Spleen (tissue), 11 donors: ENCODE measurements at regions not wholly inside any gene's neighbourhood (a gene's known extent, or its start where the extent isn't known, plus 50 kb on each side); places are given as distances from the start of the nearest gene placed in this dataset.
A peak's percentile ranks its signal among the peaks of the same experiment; 100 is the strongest.

Source experiments
- DNase-seq: peaks from one replicate; pipeline ENCODE4 v3.0.0-alpha.2; 2020
- H3K27ac ChIP-seq, 8 donors: fragments of 200-600 bp; sonication (generic) in 7 of 8; 1 replicate in 4 of 8; 2 replicates in 4 of 8; pipeline versions ENCODE4 v1.5.0 to v1.8.0; 2016 to 2021; ENCODE audit warnings: inconsistent platforms in 4 of 8, mild to moderate bottlenecking in 4 of 8, moderate library complexity in 1 of 8
- H3K27me3 ChIP-seq, 7 donors: fragments of 200-600 bp; sonication (generic) in 6 of 7; replicated peaks in 1 of 7; 1 replicate in 4 of 7; 2 replicates in 3 of 7; pipeline versions ENCODE4 v1.5.0 to v1.8.0; 2016 to 2021; ENCODE audit warnings: inconsistent platforms in 3 of 7, mild to moderate bottlenecking in 1 of 7
- H3K36me3 ChIP-seq, 6 donors: fragments of 200-600 bp; sonication (generic) in 5 of 6; 1 replicate in 4 of 6; 2 replicates in 2 of 6; pipeline versions ENCODE4 v1.5.0 to v1.8.0; 2016 to 2021; ENCODE audit warnings: inconsistent platforms in 2 of 6
- H3K4me1 ChIP-seq, 6 donors: fragments of 200-600 bp; sonication (generic) in 5 of 6; 1 replicate in 3 of 6; 2 replicates in 3 of 6; pipeline versions ENCODE4 v1.5.0 to v1.8.0; 2016 to 2021; ENCODE audit warnings: inconsistent platforms in 3 of 6
- H3K4me3 ChIP-seq, 8 donors: fragments of 200-600 bp; sonication (generic) in 7 of 8; 1 replicate in 4 of 8; 2 replicates in 4 of 8; pipeline versions ENCODE4 v1.5.0 to v1.8.0; 2016 to 2021; ENCODE audit warnings: inconsistent platforms in 4 of 8, mild to moderate bottlenecking in 4 of 8, moderate library complexity in 2 of 8
- H3K9me3 ChIP-seq, 8 donors: fragments of 200-600 bp; sonication (generic) in 7 of 8; 1 replicate in 4 of 8; 2 replicates in 4 of 8; pipeline versions ENCODE4 v1.5.0 to v1.8.0; 2016 to 2021; ENCODE audit warnings: inconsistent platforms in 4 of 8
- CTCF ChIP-seq, 11 experiments: fragments of 200-600 bp in 7 of 11; fragments of 450-650 bp in 4 of 11; sonication (generic) in 4 of 11; IDR thresholded peaks in 8 of 11; conservative IDR thresholded peaks in 3 of 11; 1 replicate in 7 of 11; 2 replicates in 4 of 11; pipeline versions ENCODE4 v1.4.0 to v1.8.0; 2016 to 2021; ENCODE audit warnings: antibody characterized with exemption in 11 of 11, inconsistent platforms in 4 of 11, mild to moderate bottlenecking in 1 of 11
- POLR2A ChIP-seq, 3 donors: fragments of 450-650 bp; IDR thresholded peaks; one replicate each; pipeline ENCODE4 v1.5.1; 2017; ENCODE audit warnings: antibody characterized with exemption in 3 of 3, mild to moderate bottlenecking in 1 of 3
- POLR2AphosphoS5 ChIP-seq, 3 donors: sonication (generic); formaldehyde crosslinking; IDR thresholded peaks; one replicate each; pipeline ENCODE4 v1.5.1; 2017; ENCODE audit warnings: antibody characterized with exemption in 3 of 3
- WGBS, 5 donors: extraction: QIAGEN DNeasy Blood & Tissue Kit in 3 of 5; methylation state at CpG; one replicate each; pipeline versions ENCODE4 v1.1.5 to v1.1.7; 2013 to 2018; 5-methylcytosine and 5-hydroxymethylcytosine counted together
- intact Hi-C: fragments of 100-400 bp; cut with DNase I; formaldehyde crosslinking; loops from one replicate; pipeline ENCODE4 v1.15.0; 2023; ENCODE audit warnings: low total_unique reads
- donor health status: healthy with polysubstance abuse.
- donor health status: DM: no; HTN: no; CAD: no; lungs with moderate emphysema.
- donor health status: DM: no; HTN: no; CAD: no.
- donor health status: Bipolar disorder and iron deficiency.
- donor health status: healthy.
- donor health status: DM: no; HTN: no; CAD: no.
- donor health status: DM: yes; HTN: yes; CAD: no.

GRCh38 chr11:101401245-101401644 is 182.6 kb downstream of the TRPC6 start:
- Histone ChIP-seq H3K9me3 (peaks cover 0 to 8% (median under 1%) of the 10 kb centered on the region in 8 donors), H3K27me3 (no peaks in the 10 kb centered on the region), H3K27ac (no peak overlapping the region), H3K4me1 (no peaks in the 10 kb centered on the region), H3K36me3 (no peaks in the 10 kb centered on the region), H3K4me3 (no peak overlapping the region)
- intact Hi-C loops, result no loop called here
- WGBS, 5 donors, result 77 to 86% (median 81%) methylated on average over 2 of the region's 2 CpGs
- DNase-seq, result no peak
- TF ChIP-seq POLR2A (IDR thresholded peaks at IDR 0.05), result no peak
- TF ChIP-seq CTCF (IDR thresholded peaks at IDR 0.05 in 8 of 11, conservative IDR thresholded peaks at IDR 0.05 in 3 of 11), result no peak
- TF ChIP-seq POLR2AphosphoS5 (IDR thresholded peaks at IDR 0.05), result no peak

DNA sequence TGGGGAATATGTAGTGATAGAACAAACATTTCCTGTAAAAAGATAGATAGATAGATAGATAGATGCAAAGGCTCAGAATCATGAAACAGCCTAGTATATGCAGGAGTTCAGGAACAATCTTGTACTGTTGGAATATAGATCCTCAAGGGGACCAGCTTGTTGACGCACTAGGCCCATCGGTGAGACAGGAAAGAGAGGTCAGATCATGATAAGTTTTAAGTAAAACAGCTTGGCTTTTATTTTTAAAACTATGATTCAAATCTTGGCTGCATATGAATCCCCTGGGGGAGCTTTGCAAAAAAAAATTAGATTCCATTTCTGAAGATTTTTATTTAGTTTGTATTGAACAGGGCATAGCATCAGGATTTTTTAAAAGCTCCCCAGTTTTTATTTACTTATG is 185.8 kb downstream of the TRPC6 start:
- no peak overlapping the region for H3K4me3 ChIP-seq
- 41 to 76% (median 42%) methylated on average over 2 of the region's 2 CpGs for WGBS, 5 donors
- TF ChIP-seq POLR2AphosphoS5 (IDR thresholded peaks at IDR 0.05) (no peak), POLR2A (IDR thresholded peaks at IDR 0.05) (no peak), CTCF (IDR thresholded peaks at IDR 0.05 in 8 of 11, conservative IDR thresholded peaks at IDR 0.05 in 3 of 11) (no peak)
- H3K27ac ChIP-seq, result no peak overlapping the region
- no peak for DNase-seq
- intact Hi-C loops, result no loop called here
- H3K4me1 ChIP-seq, result no peaks in the 10 kb centered on the region
- H3K36me3 ChIP-seq, result no peaks in the 10 kb centered on the region
- H3K27me3 ChIP-seq, result no peaks in the 10 kb centered on the region
- peaks cover 0 to 18% (median 9%) of the 10 kb centered on the region in 8 donors for H3K9me3 ChIP-seq

- Histone ChIP-seq H3K36me3 (no peaks in the 10 kb centered on the region), H3K27me3 (no peaks in the 10 kb centered on the region), H3K4me3 (no peak overlapping the region), H3K4me1 (no peaks in the 10 kb centered on the region), H3K27ac (no peak overlapping the region), H3K9me3 (peaks cover 0 to 10% (median 3%) of the 10 kb centered on the region in 8 donors)
- 61 to 77% (median 67%) methylated on average over 1 of the region's 1 CpG for WGBS, 5 donors
- DNase-seq, result no peak
- TF ChIP-seq CTCF (IDR thresholded peaks at IDR 0.05 in 8 of 11, conservative IDR thresholded peaks at IDR 0.05 in 3 of 11) (peak in 1 of 11 experiments; percentile 21), POLR2A (IDR thresholded peaks at IDR 0.05) (no peak)
- intact Hi-C loops, result no loop called here
These were observed 193.3 kb downstream of the TRPC6 start for GRCh38 chr11:101390539-101390938.

DNA sequence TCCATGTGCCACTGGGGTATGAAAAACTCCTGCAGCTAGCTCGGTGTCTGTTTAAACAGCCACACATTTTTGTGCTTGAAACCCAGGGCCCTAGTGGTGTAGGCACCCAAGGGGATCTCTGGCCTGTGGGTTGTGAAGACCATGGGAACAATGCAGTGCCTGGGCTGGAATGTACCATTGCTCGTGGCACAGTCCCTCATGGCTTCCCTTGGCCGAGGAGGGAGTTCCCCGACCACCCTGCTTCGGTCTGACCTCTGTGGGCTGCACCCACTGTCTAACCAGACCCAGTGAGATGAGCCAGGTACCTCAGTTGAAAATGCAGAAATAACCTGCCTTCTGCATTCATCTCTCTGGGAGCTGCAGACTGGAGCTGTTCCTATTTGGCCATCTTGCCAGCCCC is 214.0 kb downstream of the TRPC6 start:
- Histone ChIP-seq H3K9me3 (peaks cover 0 to 46% (median 19%) of the 10 kb centered on the region in 8 donors), H3K27ac (no peak overlapping the region), H3K36me3 (no peaks in the 10 kb centered on the region), H3K4me3 (no peak overlapping the region), H3K27me3 (no peaks in the 10 kb centered on the region), H3K4me1 (no peaks in the 10 kb centered on the region)
- TF ChIP-seq POLR2A (IDR thresholded peaks at IDR 0.05) (no peak), CTCF (IDR thresholded peaks at IDR 0.05 in 8 of 11, conservative IDR thresholded peaks at IDR 0.05 in 3 of 11) (no peak), POLR2AphosphoS5 (IDR thresholded peaks at IDR 0.05) (no peak)
- intact Hi-C loops, result no loop called here
- 66 to 94% (median 78%) methylated on average over 4 to 5 of the region's 5 CpGs for WGBS, 5 donors
- DNase-seq, result no peak
